NK-92 (cell line): ENCODE measurements at regions not wholly inside any gene's neighbourhood (a gene's known extent, or its start where the extent isn't known, plus 50 kb on each side); places are given as distances from the start of the nearest gene placed in this dataset.
"Not testable (repeated sequence)": the region's sequence is repeated elsewhere in the genome, so short reads cannot be mapped to it uniquely, and the experiment has no call there.

Source experiments
- DNase-seq: peaks from one replicate; lab custom pipeline; 2025; ENCODE audit not compliant: unreplicated experiment; lab: John Stamatoyannopoulos, UW

GRCh38 chr4:26206339-26206738 is 114.5 kb upstream of the RBPJ start:
- DNase-seq = no peak

DNA sequence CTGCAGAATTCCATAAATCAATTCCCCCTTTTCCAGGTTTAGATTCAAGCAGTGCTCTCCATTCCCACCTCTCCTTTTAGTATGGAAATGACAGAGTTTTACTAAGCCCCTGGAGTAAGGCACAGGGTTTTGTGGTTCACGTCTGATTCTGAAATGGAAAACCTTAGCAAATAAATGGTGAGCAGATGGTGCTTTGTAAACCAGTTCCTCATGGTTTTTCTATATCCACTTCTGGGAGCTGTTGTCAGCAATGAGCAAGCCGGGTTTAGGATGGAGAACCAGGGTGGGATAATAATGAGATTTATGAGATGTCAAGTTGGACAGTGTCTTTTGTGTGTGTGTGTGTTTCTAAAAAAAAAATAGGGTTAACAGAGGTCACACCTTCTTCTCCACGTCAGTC is 113.8 kb upstream of the RBPJ start:
- DNase-seq = no peak

GRCh38 chr4:26207631-26208030 is 113.2 kb upstream of the RBPJ start:
- DNase-seq = no peak

DNA sequence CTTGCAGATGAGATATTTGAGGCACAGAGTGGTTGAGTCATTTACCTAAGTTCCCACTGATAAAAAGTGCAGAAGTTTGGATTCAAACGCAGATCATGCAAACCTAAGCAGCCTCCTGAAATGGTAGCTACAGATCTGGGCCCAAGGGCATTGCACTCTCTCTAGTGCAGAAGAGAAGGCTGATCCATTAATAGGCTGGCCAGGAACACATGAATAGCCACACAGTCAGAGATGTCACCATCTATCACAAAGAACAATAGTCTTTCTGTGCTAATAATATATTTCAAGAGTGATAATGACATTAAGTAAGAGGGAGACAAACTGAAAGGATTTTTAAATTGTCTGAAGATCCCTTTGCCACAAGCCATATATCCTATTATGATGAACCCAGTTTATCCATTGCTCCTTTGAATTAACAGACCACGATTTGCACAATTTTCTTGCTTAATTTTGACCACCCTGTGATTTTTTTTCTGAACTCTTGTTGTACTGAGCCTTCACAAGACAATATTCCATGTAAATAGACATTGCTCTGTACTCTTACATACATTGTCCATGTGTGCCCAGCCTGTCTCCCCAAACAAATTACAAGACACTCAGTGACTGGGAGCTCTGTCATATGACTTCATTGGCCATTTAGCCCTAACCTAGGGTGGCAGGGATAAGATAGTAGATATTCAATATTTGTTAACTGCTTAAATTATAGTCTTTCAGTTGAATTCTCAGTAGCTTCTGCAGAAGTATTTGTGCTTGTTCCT is 112.4 kb upstream of the RBPJ start:
- DNase-seq = no peak

- DNase-seq = not testable (repeated sequence)
Measured at GRCh38 chr4:26209378-26209777, 111.4 kb upstream of the RBPJ start.

DNA sequence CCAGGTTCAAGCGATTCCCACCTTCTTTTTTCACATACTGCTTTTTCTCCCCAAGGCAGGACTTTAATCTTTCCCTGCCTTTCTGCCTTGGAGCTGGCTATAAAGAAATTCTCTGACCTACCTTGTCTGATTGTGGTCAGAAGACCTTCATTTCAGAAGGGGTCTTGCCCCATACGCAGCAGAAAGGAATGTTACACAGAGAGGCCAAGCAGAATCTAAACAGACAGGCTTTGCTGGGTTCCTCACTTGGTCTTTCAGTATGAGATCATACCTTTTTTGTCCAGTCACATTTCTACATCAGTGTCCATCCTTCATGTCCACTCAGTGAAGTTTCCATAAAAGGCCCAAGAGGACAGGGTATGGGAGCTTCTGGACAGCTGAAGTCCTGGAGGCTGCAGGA is 108.3 kb upstream of the RBPJ start:
- DNase-seq = no peak

GRCh38 chr4:26213317-26213716 is 107.5 kb upstream of the RBPJ start:
- DNase-seq = no peak

GRCh38 chr4:26214994-26215393 is 105.8 kb upstream of the RBPJ start:
- no peak for DNase-seq

- no peak for DNase-seq
Measured at GRCh38 chr4:26215725-26216124, 105.1 kb upstream of the RBPJ start.

DNA sequence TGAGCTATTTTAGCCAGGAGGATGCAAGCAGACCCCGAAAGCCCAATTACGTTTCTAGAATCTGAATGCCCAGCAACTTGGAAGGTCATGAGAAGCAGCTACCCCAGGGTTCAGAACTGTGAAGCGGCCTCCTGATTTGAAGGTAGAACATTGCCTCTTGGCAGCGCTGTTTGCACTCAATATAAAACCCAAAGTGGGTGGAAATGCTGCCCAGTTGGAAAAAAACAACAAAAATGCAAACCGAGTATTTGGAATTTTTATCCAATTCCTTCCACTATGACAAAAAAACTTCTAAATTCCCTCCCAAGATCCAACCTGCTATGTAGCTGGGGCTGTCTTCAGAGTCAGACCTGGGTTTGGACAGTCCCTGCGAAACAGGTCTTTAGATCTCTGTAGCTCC is 103.3 kb upstream of the RBPJ start:
- DNase-seq = no peak

- DNase-seq = no peak
Measured at GRCh38 chr4:26217961-26218676, 102.7 kb upstream of the RBPJ start.

GRCh38 chr4:26218677-26219605 is 101.9 kb upstream of the RBPJ start:
- DNase-seq = no peak

- no peak for DNase-seq
Measured at GRCh38 chr4:26220696-26221095, 100.1 kb upstream of the RBPJ start.

GRCh38 chr4:26223155-26223554 is 97.7 kb upstream of the RBPJ start:
- no peak for DNase-seq

- no peak for DNase-seq
Measured at GRCh38 chr4:26226629-26227376, 94.0 kb upstream of the RBPJ start.

- no peak for DNase-seq
Measured at GRCh38 chr4:26227601-26228229, 93.1 kb upstream of the RBPJ start.

GRCh38 chr4:26228883-26229282 is 91.9 kb upstream of the RBPJ start:
- DNase-seq = no peak

GRCh38 chr4:26229974-26230373 is 90.8 kb upstream of the RBPJ start:
- DNase-seq = no peak

- DNase-seq = no peak
Measured at GRCh38 chr4:26233350-26233749, 87.5 kb upstream of the RBPJ start.

- no peak for DNase-seq
Measured at GRCh38 chr4:26235500-26235899, 85.3 kb upstream of the RBPJ start.
